ENCODE measurements at regions not wholly inside any gene's neighbourhood (a gene's known extent, or its start where the extent isn't known, plus 50 kb on each side); places are given as distances from the start of the nearest gene placed in this dataset.
"Not testable (repeated sequence)": the region's sequence is repeated elsewhere in the genome, so short reads cannot be mapped to it uniquely, and the experiment has no call there.

DNA sequence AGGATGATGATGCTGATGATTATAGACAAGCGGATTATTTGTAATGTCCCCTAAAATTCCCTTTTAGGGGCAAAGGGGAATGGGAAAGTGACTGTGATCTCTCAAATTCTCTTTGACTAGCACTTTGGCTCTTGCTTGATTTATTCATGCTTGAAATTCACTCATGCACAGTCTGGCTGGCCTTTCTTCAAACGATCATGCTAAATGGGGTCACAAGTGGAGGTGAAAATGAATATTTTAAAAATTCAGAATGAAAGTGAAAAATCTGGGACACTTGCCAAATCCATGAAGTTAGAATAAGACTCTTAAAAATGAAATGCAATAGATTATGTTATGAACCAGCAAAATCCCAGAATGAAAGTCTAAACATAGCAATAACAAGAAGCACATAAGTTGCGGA, 173.4 kb upstream of the RAI2 start:
- no peaks in the 10 kb centered on the region for H3K36me3 ChIP-seq (ENCODE audit: control insufficient read depth, insufficient read depth, low read length)
- no peaks in the 10 kb centered on the region for H3K9me3 ChIP-seq
- Mint-ChIP-seq H3K27ac (ENCODE audit: unreplicated experiment) (no peak overlapping the region), H3K9me3 (ENCODE audit: unreplicated experiment) (no peaks in the 10 kb centered on the region), H3K27me3 (ENCODE audit: insufficient read depth, unreplicated experiment) (peaks cover 3% of the 10 kb centered on the region), H3K4me1 (ENCODE audit: low read depth, unreplicated experiment) (no peaks in the 10 kb centered on the region), H3K4me3 (ENCODE audit: unreplicated experiment) (no peak overlapping the region), H3K36me3 (ENCODE audit: insufficient read depth, unreplicated experiment) (no peaks in the 10 kb centered on the region)
- DNase-seq = no peak
- H3K4me3 ChIP-seq (ENCODE audit: low read depth, low read length) = no peak overlapping the region
- POLR2A ChIA-PET = no interaction called here
- CTCF ChIA-PET = no interaction called here
- no peaks in the 10 kb centered on the region for H3K27me3 ChIP-seq (replicated peaks; ENCODE audit: control insufficient read depth, insufficient read depth, low read length)
- TF ChIP-seq, protein P1, sequence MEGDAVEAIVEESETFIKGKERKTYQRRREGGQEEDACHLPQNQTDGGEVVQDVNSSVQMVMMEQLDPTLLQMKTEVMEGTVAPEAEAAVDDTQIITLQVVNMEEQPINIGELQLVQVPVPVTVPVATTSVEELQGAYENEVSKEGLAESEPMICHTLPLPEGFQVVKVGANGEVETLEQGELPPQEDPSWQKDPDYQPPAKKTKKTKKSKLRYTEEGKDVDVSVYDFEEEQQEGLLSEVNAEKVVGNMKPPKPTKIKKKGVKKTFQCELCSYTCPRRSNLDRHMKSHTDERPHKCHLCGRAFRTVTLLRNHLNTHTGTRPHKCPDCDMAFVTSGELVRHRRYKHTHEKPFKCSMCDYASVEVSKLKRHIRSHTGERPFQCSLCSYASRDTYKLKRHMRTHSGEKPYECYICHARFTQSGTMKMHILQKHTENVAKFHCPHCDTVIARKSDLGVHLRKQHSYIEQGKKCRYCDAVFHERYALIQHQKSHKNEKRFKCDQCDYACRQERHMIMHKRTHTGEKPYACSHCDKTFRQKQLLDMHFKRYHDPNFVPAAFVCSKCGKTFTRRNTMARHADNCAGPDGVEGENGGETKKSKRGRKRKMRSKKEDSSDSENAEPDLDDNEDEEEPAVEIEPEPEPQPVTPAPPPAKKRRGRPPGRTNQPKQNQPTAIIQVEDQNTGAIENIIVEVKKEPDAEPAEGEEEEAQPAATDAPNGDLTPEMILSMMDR (IDR thresholded peaks at IDR 0.05; ENCODE audit: insufficient read depth in 1 of 2, low read depth in 1 of 2, low read length in 1 of 2, severe bottlenecking in 1 of 2, unreplicated experiment in 1 of 2) = no peak
- intact Hi-C loops (cut with micrococcal nuclease; ENCODE audit: unreplicated experiment) = no loop called here
- no peaks in the 10 kb centered on the region for H3K4me1 ChIP-seq
- BruUV-seq (replicated peaks) = no TSS peak

DNA sequence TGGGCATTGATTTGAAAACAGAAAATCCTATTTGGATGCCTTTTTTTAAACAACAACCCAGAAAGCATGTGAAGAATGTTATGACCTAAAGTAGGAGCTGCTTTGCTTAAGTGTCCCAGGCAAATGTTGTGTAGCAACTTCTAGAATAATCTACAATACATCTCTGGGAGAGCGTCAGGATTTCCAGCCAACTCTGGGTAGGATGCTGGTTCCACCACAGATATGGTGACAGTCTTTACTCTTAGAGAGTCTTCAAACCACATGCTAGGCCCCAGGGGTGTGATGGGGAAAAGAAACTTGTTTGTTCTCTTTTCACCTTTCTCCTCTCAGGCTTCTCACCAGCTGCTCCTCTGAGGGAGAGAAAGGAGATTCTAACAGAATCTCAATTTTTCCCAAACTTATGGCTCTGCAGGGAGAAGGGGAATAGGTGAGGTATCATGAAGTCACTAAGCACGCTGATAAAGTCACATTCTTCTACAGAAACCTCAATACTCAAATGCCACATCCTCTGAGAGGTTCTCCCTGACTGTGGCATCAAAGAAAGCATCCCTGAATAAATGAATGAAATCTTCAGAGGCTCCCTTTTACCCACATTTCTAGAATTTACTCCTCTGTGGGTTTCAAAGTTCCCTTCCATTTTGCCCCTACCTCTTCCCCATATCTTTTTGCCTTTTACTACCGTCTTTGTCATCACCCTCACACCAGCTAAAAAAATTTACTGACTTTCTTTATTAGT, 171.6 kb upstream of the RAI2 start:
- Histone ChIP-seq H3K4me3 (ENCODE audit: low read depth, low read length) (no peak overlapping the region), H3K36me3 (ENCODE audit: control insufficient read depth, insufficient read depth, low read length) (no peaks in the 10 kb centered on the region), H3K4me1 (no peaks in the 10 kb centered on the region), H3K9me3 (no peaks in the 10 kb centered on the region), H3K27me3 (replicated peaks; ENCODE audit: control insufficient read depth, insufficient read depth, low read length) (no peaks in the 10 kb centered on the region)
- BruUV-seq (replicated peaks) = no TSS peak
- Mint-ChIP-seq H3K36me3 (ENCODE audit: insufficient read depth, unreplicated experiment) (no peaks in the 10 kb centered on the region), H3K4me1 (ENCODE audit: low read depth, unreplicated experiment) (no peaks in the 10 kb centered on the region), H3K27me3 (ENCODE audit: insufficient read depth, unreplicated experiment) (peaks cover 3% of the 10 kb centered on the region), H3K27ac (ENCODE audit: unreplicated experiment) (no peak overlapping the region), H3K9me3 (ENCODE audit: unreplicated experiment) (no peaks in the 10 kb centered on the region), H3K4me3 (ENCODE audit: unreplicated experiment) (no peak overlapping the region)
- no peak for DNase-seq
- ChIA-PET CTCF (no interaction called here), POLR2A (interaction anchor here (0.8 kb wide), 1 partner anchor 49 kb away, joined by 4 read pairs; no protein-coding TSS in a partner anchor)
- TF ChIP-seq, protein P1 (IDR thresholded peaks at IDR 0.05; ENCODE audit: insufficient read depth in 1 of 2, low read depth in 1 of 2, low read length in 1 of 2, severe bottlenecking in 1 of 2, unreplicated experiment in 1 of 2) = no peak
- intact Hi-C loops (cut with micrococcal nuclease; ENCODE audit: unreplicated experiment) = no loop called here

DNA sequence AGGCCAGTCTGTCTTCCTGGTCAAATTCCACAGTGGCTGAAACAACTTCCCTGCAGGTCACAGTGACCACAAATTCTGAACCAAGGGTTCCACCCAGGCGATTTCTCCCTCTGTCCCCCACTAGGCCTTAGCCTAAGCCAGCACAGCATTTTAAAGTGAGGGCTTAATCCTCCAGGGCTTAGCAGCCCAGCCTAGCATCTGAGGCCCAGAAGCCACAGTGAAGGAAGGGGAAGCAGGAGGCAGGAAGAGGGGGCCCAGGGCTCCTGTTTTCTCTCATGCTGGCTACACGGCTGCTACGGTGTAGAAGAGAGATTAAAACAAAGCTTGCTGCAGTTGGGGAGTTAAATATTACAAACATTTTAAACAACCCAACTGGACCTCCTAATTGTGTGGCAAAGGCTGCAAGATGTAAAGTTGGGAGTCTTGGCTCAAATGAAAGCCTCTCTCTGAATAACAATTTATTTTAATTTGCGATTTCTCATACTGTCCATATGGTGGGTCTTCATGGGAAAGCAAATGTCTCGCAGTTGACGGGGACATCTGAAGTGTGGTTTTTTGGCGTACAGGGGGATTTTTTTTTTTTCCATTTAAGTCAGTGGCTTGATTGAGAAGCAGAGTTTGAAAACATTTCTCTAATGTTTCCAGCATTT, 170.8 kb upstream of the RAI2 start:
- intact Hi-C loops (cut with micrococcal nuclease; ENCODE audit: unreplicated experiment) = no loop called here
- Histone ChIP-seq H3K9me3 (no peaks in the 10 kb centered on the region), H3K36me3 (ENCODE audit: control insufficient read depth, insufficient read depth, low read length) (no peaks in the 10 kb centered on the region), H3K27me3 (replicated peaks; ENCODE audit: control insufficient read depth, insufficient read depth, low read length) (no peaks in the 10 kb centered on the region), H3K4me1 (no peaks in the 10 kb centered on the region), H3K4me3 (ENCODE audit: low read depth, low read length) (no peak overlapping the region)
- Mint-ChIP-seq H3K4me3 (ENCODE audit: unreplicated experiment) (no peak overlapping the region), H3K36me3 (ENCODE audit: insufficient read depth, unreplicated experiment) (no peaks in the 10 kb centered on the region), H3K27me3 (ENCODE audit: insufficient read depth, unreplicated experiment) (peaks cover 3% of the 10 kb centered on the region), H3K4me1 (ENCODE audit: low read depth, unreplicated experiment) (no peaks in the 10 kb centered on the region), H3K27ac (ENCODE audit: unreplicated experiment) (no peak overlapping the region), H3K9me3 (ENCODE audit: unreplicated experiment) (no peaks in the 10 kb centered on the region)
- no peak for DNase-seq
- BruUV-seq (replicated peaks) = no TSS peak
- POLR2A ChIA-PET = interaction anchor here (0.8 kb wide), 1 partner anchor 50 kb away, joined by 4 read pairs; no protein-coding TSS in a partner anchor
- CTCF ChIA-PET = no interaction called here
- TF ChIP-seq, protein P1 (IDR thresholded peaks at IDR 0.05; ENCODE audit: insufficient read depth in 1 of 2, low read depth in 1 of 2, low read length in 1 of 2, severe bottlenecking in 1 of 2, unreplicated experiment in 1 of 2) = no peak

DNA sequence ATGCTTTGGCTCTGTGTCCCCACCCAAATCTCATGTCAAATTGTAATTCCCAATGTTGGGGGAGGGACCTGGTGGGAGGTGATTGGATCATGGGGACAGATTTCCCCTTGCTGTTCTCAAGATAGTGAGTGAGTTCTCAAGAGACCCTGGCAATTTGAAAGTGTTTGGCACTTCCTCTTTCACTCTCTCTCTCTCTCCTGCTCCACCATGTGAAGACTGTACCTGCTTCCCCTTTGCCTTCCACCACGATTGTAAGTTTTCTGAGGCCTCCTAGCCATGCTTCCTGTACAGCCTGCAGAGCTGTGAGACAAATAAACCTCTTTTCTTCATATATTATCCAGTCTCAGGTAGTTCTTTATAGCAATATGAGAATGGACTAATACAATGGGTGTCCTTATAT, 169.6 kb upstream of the RAI2 start:
- BruUV-seq (replicated peaks); H3K9me3 ChIP-seq; H3K27me3 Mint-ChIP-seq (ENCODE audit: insufficient read depth, unreplicated experiment); H3K27ac Mint-ChIP-seq (ENCODE audit: unreplicated experiment); H3K27me3 ChIP-seq (replicated peaks; ENCODE audit: control insufficient read depth, insufficient read depth, low read length); H3K4me1 Mint-ChIP-seq (ENCODE audit: low read depth, unreplicated experiment); H3K4me3 ChIP-seq (ENCODE audit: low read depth, low read length); H3K36me3 ChIP-seq (ENCODE audit: control insufficient read depth, insufficient read depth, low read length); CTCF ChIA-PET; intact Hi-C loops (cut with micrococcal nuclease; ENCODE audit: unreplicated experiment); DNase-seq; H3K4me3 Mint-ChIP-seq (ENCODE audit: unreplicated experiment); H3K36me3 Mint-ChIP-seq (ENCODE audit: insufficient read depth, unreplicated experiment); H3K4me1 ChIP-seq; H3K9me3 Mint-ChIP-seq (ENCODE audit: unreplicated experiment); POLR2A ChIA-PET: not testable (repeated sequence)
